22Rv1 (cell line): ENCODE measurements at regions not wholly inside any gene's neighbourhood (a gene's known extent, or its start where the extent isn't known, plus 50 kb on each side); places are given as distances from the start of the nearest gene placed in this dataset.

Experiments used
- ZFX ChIP-seq: fragments of 450-650 bp; IDR thresholded peaks from 2 replicates; pipeline ENCODE4 v1.6.1; 2017; ENCODE audit warnings: antibody characterized with exemption, borderline replicate concordance
- TF ChIP-seq, protein P1 (sequence below): fragments of 450-650 bp; IDR thresholded peaks from 2 replicates; pipeline ENCODE4 v1.5.1; 2017; ENCODE audit warnings: mild to moderate bottlenecking

DNA sequence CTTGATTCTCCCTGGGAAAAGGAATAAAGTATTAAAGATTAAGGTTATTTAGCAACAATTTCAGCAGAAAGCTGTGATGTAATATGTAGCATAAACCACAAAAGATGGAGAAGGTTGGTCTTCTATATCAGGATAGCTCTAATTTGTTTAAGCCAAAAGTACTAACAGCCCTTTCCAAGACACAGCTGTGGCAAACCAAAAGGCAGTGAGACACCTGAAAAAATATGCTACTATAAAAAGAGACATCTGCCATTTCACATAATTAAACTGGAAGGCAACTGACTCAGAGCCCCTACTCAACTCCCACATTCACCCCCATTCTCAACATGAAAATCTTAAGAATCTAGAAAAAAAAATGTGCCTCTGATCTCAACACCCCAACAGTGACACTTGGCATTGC is 390.2 kb upstream of the PRICKLE1 start:
- TF ChIP-seq, protein P1, sequence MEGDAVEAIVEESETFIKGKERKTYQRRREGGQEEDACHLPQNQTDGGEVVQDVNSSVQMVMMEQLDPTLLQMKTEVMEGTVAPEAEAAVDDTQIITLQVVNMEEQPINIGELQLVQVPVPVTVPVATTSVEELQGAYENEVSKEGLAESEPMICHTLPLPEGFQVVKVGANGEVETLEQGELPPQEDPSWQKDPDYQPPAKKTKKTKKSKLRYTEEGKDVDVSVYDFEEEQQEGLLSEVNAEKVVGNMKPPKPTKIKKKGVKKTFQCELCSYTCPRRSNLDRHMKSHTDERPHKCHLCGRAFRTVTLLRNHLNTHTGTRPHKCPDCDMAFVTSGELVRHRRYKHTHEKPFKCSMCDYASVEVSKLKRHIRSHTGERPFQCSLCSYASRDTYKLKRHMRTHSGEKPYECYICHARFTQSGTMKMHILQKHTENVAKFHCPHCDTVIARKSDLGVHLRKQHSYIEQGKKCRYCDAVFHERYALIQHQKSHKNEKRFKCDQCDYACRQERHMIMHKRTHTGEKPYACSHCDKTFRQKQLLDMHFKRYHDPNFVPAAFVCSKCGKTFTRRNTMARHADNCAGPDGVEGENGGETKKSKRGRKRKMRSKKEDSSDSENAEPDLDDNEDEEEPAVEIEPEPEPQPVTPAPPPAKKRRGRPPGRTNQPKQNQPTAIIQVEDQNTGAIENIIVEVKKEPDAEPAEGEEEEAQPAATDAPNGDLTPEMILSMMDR: no peak
- TF ChIP-seq ZFX: no peak
